GM12878 (cell line): ENCODE measurements at regions not wholly inside any gene's neighbourhood (a gene's known extent, or its start where the extent isn't known, plus 50 kb on each side); places are given as distances from the start of the nearest gene placed in this dataset.

ENCODE experiments used
- ATAC-seq: fragments of 200-7000 bp; cut with Tn5 transposase; 3 replicates; pipeline ENCODE4 v1.9.1; 2020; ENCODE audit warnings: mild to moderate bottlenecking, moderate library complexity
- BruUV-seq: library from RNA; stranded (reverse); fragments of 400-500 nt; replicated peaks from 2 replicates; lab custom pipeline; 2021; lab: Mats Ljungman, UMichigan
- CTCF ChIA-PET: fragments of 300-600 bp; sonication (Branson Sonifier 250); formaldehyde crosslinking; extraction: SDS; loops from one replicate; lab custom pipeline; 2021; ENCODE audit warnings: inconsistent platforms; lab: Yijun Ruan, JAX
- POLR2A ChIA-PET: fragments of 350-600 bp; formaldehyde crosslinking; extraction: SDS; loops from one replicate; lab custom pipeline; 2021; ENCODE audit warnings: inconsistent platforms; lab: Charles Lee
- RAD21 ChIA-PET: fragments of 300-600 bp; sonication (Branson Sonifier 250); formaldehyde crosslinking; loops from one replicate; lab custom pipeline; 2023; ENCODE audit warnings: antibody characterized with exemption; ENCODE audit not compliant: unreplicated experiment; lab: Charles Lee
- SMC1A ChIA-PET: fragments of 300-600 bp; sonication (Branson Sonifier 250); formaldehyde crosslinking; loops from one replicate; lab custom pipeline; 2023; ENCODE audit not compliant: unreplicated experiment, uncharacterized antibody; lab: Charles Lee
- DNase-seq: peaks from one replicate; pipeline ENCODE4 v3.0.0-alpha.2; 2011; ENCODE audit warnings: low read depth, low spot score
- FAIRE-seq: peaks from 3 replicates; lab custom pipeline; 2011; peaks lifted over from hg19 to GRCh38; lab: Jason Lieb, UNC
- H2AFZ ChIP-seq: 2 replicates; pipeline ENCODE4 v1.6.0; 2011; ENCODE audit warnings: low read depth, low read length, control low read depth; ENCODE audit not compliant: control insufficient read depth
- H3K27ac ChIP-seq: 2 replicates; pipeline ENCODE4 v1.5.1; 2011; ENCODE audit warnings: control low read depth; ENCODE audit not compliant: control insufficient read depth, insufficient read depth
- H3K27me3 ChIP-seq, 2 experiments: replicated peaks in 1 of 2; 2 replicates each; pipeline versions ENCODE4 v1.6.0 to v1.6.1; 2011; ENCODE audit warnings: low read length in 1 of 2; ENCODE audit not compliant: control insufficient read depth in 2 of 2, insufficient read depth in 2 of 2
- H3K36me3 ChIP-seq, 2 experiments: 2 replicates each; pipeline ENCODE4 v1.5.1; 2011; ENCODE audit warnings: low read length in 1 of 2; ENCODE audit not compliant: control insufficient read depth in 2 of 2, insufficient read depth in 2 of 2
- H3K4me1 ChIP-seq: 2 replicates; pipeline ENCODE4 v1.6.1; 2011; ENCODE audit warnings: mild to moderate bottlenecking, low read length, moderate library complexity, mixed read lengths; ENCODE audit not compliant: control insufficient read depth, insufficient read depth
- H3K4me2 ChIP-seq: 2 replicates; pipeline ENCODE4 v1.6.0; 2011; ENCODE audit warnings: control low read depth; ENCODE audit not compliant: control insufficient read depth, insufficient read depth
- H3K4me3 ChIP-seq: fragments of 200-600 bp; sonication (generic); 2 replicates; pipeline ENCODE4 v1.5.1; 2016
- H3K79me2 ChIP-seq: 2 replicates; pipeline ENCODE4 v1.6.0; 2011; ENCODE audit warnings: low read length; ENCODE audit not compliant: control insufficient read depth, insufficient read depth
- H3K9ac ChIP-seq: 2 replicates; pipeline ENCODE4 v1.8.0; 2011; ENCODE audit warnings: low read length, control low read depth, mixed read lengths; ENCODE audit not compliant: control insufficient read depth, insufficient read depth
- H3K9me3 ChIP-seq: replicated peaks from 3 replicates; pipeline ENCODE4 v1.5.1; 2011; ENCODE audit warnings: mild to moderate bottlenecking, low read length; ENCODE audit not compliant: control insufficient read depth, insufficient read depth
- H4K20me1 ChIP-seq: 2 replicates; pipeline ENCODE4 v1.6.0; 2011; ENCODE audit not compliant: control insufficient read depth, insufficient read depth
- ATF3 ChIP-seq: IDR thresholded peaks from 2 replicates; pipeline ENCODE4 v1.6.1; 2011; ENCODE audit warnings: low read depth, mild to moderate bottlenecking, low read length, moderate library complexity, borderline replicate concordance; ENCODE audit errors: extremely low read depth
- BCL11A ChIP-seq: IDR thresholded peaks from 2 replicates; pipeline ENCODE4 v1.6.1; 2011; ENCODE audit warnings: low read depth, low read length
- CHD4 ChIP-seq: fragments of 200-600 bp; sonication (generic); IDR thresholded peaks from 2 replicates; pipeline ENCODE4 v1.6.1; 2016; ENCODE audit warnings: mild to moderate bottlenecking
- ESRRA ChIP-seq: IDR thresholded peaks from 2 replicates; pipeline ENCODE4 v1.6.1; 2012; ENCODE audit warnings: mild to moderate bottlenecking, low read length, improper control_type of control experiment
- IRF4 ChIP-seq: IDR thresholded peaks from 2 replicates; pipeline ENCODE4 v1.6.1; 2011; ENCODE audit warnings: low read depth, low read length
- KAT2A ChIP-seq: conservative IDR thresholded peaks from 2 replicates; pipeline ENCODE4 v1.6.1; 2011; ENCODE audit warnings: low read depth, low read length; ENCODE audit not compliant: control insufficient read depth
- MEF2A ChIP-seq: IDR thresholded peaks from 2 replicates; pipeline ENCODE4 v1.6.1; 2011; ENCODE audit warnings: low read depth, mild to moderate bottlenecking, low read length, moderate library complexity; ENCODE audit not compliant: insufficient read depth
- NFIC ChIP-seq: IDR thresholded peaks from 2 replicates; pipeline ENCODE4 v1.6.1; 2012; ENCODE audit warnings: low read depth, mild to moderate bottlenecking, inconsistent platforms, low read length, moderate library complexity
- NFXL1 ChIP-seq: fragments of 450-650 bp; IDR thresholded peaks from 2 replicates; pipeline ENCODE4 v1.6.1; 2017; ENCODE audit warnings: antibody characterized with exemption, mild to moderate bottlenecking, borderline replicate concordance
- NRF1 ChIP-seq: conservative IDR thresholded peaks from 2 replicates; pipeline ENCODE4 v1.6.1; 2011; ENCODE audit warnings: mild to moderate bottlenecking, low read depth, low read length, improper control_type of control experiment
- RBBP5 ChIP-seq: fragments of 200-600 bp; sonication (generic); conservative IDR thresholded peaks from 2 replicates; pipeline ENCODE4 v1.6.1; 2016
- STAT1 ChIP-seq: fragments of 450-650 bp; conservative IDR thresholded peaks from 2 replicates; pipeline ENCODE4 v1.6.1; 2014; ENCODE audit warnings: antibody characterized with exemption, mild to moderate bottlenecking
- ZNF217 ChIP-seq: fragments of 450-650 bp; IDR thresholded peaks from 2 replicates; pipeline ENCODE4 v1.6.1; 2017; ENCODE audit warnings: antibody characterized with exemption, mild to moderate bottlenecking
- ZNF274 ChIP-seq: IDR thresholded peaks from one replicate; pipeline ENCODE4 v1.8.0; 2011; ENCODE audit not compliant: insufficient read length, insufficient read depth
- ZNF384 ChIP-seq: IDR thresholded peaks from 2 replicates; pipeline ENCODE4 v1.6.1; 2012; ENCODE audit warnings: low read depth, mild to moderate bottlenecking, low read length, improper control_type of control experiment, borderline replicate concordance
- WGBS: methylation state at CpG from one replicate; pipeline ENCODE4 v1.1.6; 2016; ENCODE audit warnings: low lambda C conversion rate; ENCODE audit not compliant: insufficient replicate concordance, insufficient coverage; ENCODE audit errors: missing lambda C conversion rate; 5-methylcytosine and 5-hydroxymethylcytosine counted together
- in situ Hi-C: fragments of 300-500 bp; cut with MboI; formaldehyde crosslinking; loops from 9 replicates; pipeline ENCODE4 v1.14.3; 2018; ENCODE audit warnings: mixed read lengths
- intact Hi-C: fragments of 100-400 bp; cut with micrococcal nuclease; formaldehyde crosslinking; loops from one replicate; pipeline ENCODE4 v1.14.2; 2022; ENCODE audit not compliant: unreplicated experiment
- TF ChIP-seq, protein P1 (sequence below): fragments of 150-350 bp; IDR thresholded peaks from 2 replicates; pipeline ENCODE4 v1.6.1; 2014; ENCODE audit warnings: mild to moderate bottlenecking, low read depth, low read length

- in situ Hi-C loops, result no loop called here
- Histone ChIP-seq H3K27me3 (no peaks in the 10 kb centered on the region), H3K79me2 (no peaks in the 10 kb centered on the region), H4K20me1 (no peaks in the 10 kb centered on the region), H3K9me3 (no peaks in the 10 kb centered on the region; the same call in 2 of the 3 replicates), H3K9ac (no peak overlapping the region), H3K36me3 (no peaks in the 10 kb centered on the region), H3K4me3 (no peak overlapping the region), H3K4me1 (no peaks in the 10 kb centered on the region), H2AFZ (no peak overlapping the region), H3K4me2 (no peak overlapping the region), H3K27ac (no peak overlapping the region)
- 31% methylated on average over 5 of the region's 5 CpGs for WGBS
- intact Hi-C loops, result no loop called here
- POLR2A ChIA-PET, result no interaction called here
- no TSS peak for BruUV-seq
- RAD21 ChIA-PET, result no interaction called here
- no peak for FAIRE-seq
- no peak for ATAC-seq
- no peak for TF ChIP-seq ZNF384
- TF ChIP-seq KAT2A, result no peak
- TF ChIP-seq CHD4, result no peak
- TF ChIP-seq, protein P1, sequence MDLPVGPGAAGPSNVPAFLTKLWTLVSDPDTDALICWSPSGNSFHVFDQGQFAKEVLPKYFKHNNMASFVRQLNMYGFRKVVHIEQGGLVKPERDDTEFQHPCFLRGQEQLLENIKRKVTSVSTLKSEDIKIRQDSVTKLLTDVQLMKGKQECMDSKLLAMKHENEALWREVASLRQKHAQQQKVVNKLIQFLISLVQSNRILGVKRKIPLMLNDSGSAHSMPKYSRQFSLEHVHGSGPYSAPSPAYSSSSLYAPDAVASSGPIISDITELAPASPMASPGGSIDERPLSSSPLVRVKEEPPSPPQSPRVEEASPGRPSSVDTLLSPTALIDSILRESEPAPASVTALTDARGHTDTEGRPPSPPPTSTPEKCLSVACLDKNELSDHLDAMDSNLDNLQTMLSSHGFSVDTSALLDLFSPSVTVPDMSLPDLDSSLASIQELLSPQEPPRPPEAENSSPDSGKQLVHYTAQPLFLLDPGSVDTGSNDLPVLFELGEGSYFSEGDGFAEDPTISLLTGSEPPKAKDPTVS, result no peak
- TF ChIP-seq STAT1, result no peak
- no peak for TF ChIP-seq MEF2A
- no peak for TF ChIP-seq NFIC
- no peak for TF ChIP-seq NRF1
- TF ChIP-seq ZNF217, result no peak
- TF ChIP-seq BCL11A, result no peak
- no peak for TF ChIP-seq ESRRA
- no peak for TF ChIP-seq RBBP5
- no peak for TF ChIP-seq ATF3
- no peak for TF ChIP-seq NFXL1
- no peak for TF ChIP-seq IRF4
- no peak for TF ChIP-seq ZNF274
- SMC1A ChIA-PET, result no interaction called here
- CTCF ChIA-PET, result no interaction called here
- no peak for DNase-seq
Measured at GRCh38 chr14:98944989-98945388, 327.0 kb downstream of the BCL11B start.
